Trophoblast cell (in vitro differentiated cells and primary cell): ENCODE measurements at regions not wholly inside any gene's neighbourhood (a gene's known extent, or its start where the extent isn't known, plus 50 kb on each side); places are given as distances from the start of the nearest gene placed in this dataset.

Experiments
- DNase-seq, 2 donors: peaks; one replicate each; pipeline ENCODE4 v3.0.0-alpha.2; 2016
- H2AFZ ChIP-seq: 2 replicates; pipeline ENCODE4 v1.6.1; 2013; ENCODE audit warnings: low read length, moderate library complexity, mild to moderate bottlenecking; ENCODE audit not compliant: insufficient read depth, poor library complexity
- H2AK5ac ChIP-seq: 2 replicates; pipeline ENCODE4 v1.6.1; 2013; ENCODE audit warnings: mild to moderate bottlenecking, low read length
- H2BK120ac ChIP-seq: 2 replicates; pipeline ENCODE4 v1.6.1; 2013; ENCODE audit warnings: low read length, mild to moderate bottlenecking, moderate library complexity; ENCODE audit not compliant: insufficient read depth, poor library complexity
- H2BK12ac ChIP-seq: 2 replicates; pipeline ENCODE4 v1.6.1; 2013; ENCODE audit warnings: mild to moderate bottlenecking, low read length, moderate library complexity
- H2BK5ac ChIP-seq: 2 replicates; pipeline ENCODE4 v1.6.1; 2013; ENCODE audit warnings: low read length, low read depth, moderate library complexity, mild to moderate bottlenecking; ENCODE audit not compliant: poor library complexity
- H3K14ac ChIP-seq: 2 replicates; pipeline ENCODE4 v1.6.1; 2013; ENCODE audit warnings: mild to moderate bottlenecking, low read length
- H3K18ac ChIP-seq: 2 replicates; pipeline ENCODE4 v1.6.1; 2013; ENCODE audit warnings: mild to moderate bottlenecking, low read length
- H3K23ac ChIP-seq: 2 replicates; pipeline ENCODE4 v1.6.1; 2013; ENCODE audit warnings: low read length
- H3K27ac ChIP-seq: 2 replicates; pipeline ENCODE4 v1.5.1; 2013; ENCODE audit warnings: low read depth, mild to moderate bottlenecking, inconsistent platforms, low read length, moderate library complexity
- H3K27me3 ChIP-seq: 2 replicates; pipeline ENCODE4 v1.6.1; 2013; ENCODE audit warnings: inconsistent platforms, mild to moderate bottlenecking, low read length, moderate library complexity; ENCODE audit not compliant: insufficient read depth
- H3K36me3 ChIP-seq, 2 experiments: 1 replicate in 1 of 2; 2 replicates in 1 of 2; pipeline ENCODE4 v1.6.1; 2013; ENCODE audit warnings: low read length in 2 of 2, mild to moderate bottlenecking in 2 of 2, moderate library complexity in 1 of 2; ENCODE audit not compliant: insufficient read depth in 2 of 2, control insufficient read depth in 1 of 2
- H3K4ac ChIP-seq: 2 replicates; pipeline ENCODE4 v1.6.1; 2013; ENCODE audit warnings: low read depth, mild to moderate bottlenecking, low read length, moderate library complexity
- H3K4me1 ChIP-seq, 2 experiments: 1 replicate in 1 of 2; 2 replicates in 1 of 2; pipeline ENCODE4 v1.6.1; 2013; ENCODE audit warnings: low read length in 2 of 2, mild to moderate bottlenecking in 2 of 2, moderate library complexity in 1 of 2; ENCODE audit not compliant: insufficient read depth in 2 of 2, control insufficient read depth in 1 of 2
- H3K4me2 ChIP-seq: 2 replicates; pipeline ENCODE4 v1.6.1; 2013; ENCODE audit warnings: inconsistent platforms, mild to moderate bottlenecking, low read length, moderate library complexity
- H3K4me3 ChIP-seq: 2 replicates; pipeline ENCODE4 v1.5.1; 2013; ENCODE audit warnings: mild to moderate bottlenecking, low read depth, low read length, inconsistent platforms
- H3K79me1 ChIP-seq: one replicate; pipeline ENCODE4 v1.6.1; 2013; ENCODE audit warnings: low read length
- H3K79me2 ChIP-seq: 2 replicates; pipeline ENCODE4 v1.6.1; 2013; ENCODE audit warnings: low read length, mild to moderate bottlenecking; ENCODE audit not compliant: control insufficient read depth, insufficient read depth, poor library complexity
- H3K9ac ChIP-seq: 2 replicates; pipeline ENCODE4 v1.6.1; 2013; ENCODE audit warnings: mild to moderate bottlenecking, low read length
- H3K9me3 ChIP-seq: 2 replicates; pipeline ENCODE4 v1.6.1; 2013; ENCODE audit warnings: low read depth, mild to moderate bottlenecking, control low read depth, inconsistent platforms, low read length; ENCODE audit not compliant: insufficient read depth
- H4K12ac ChIP-seq: 2 replicates; pipeline ENCODE4 v1.6.1; 2013; ENCODE audit warnings: low read depth, mild to moderate bottlenecking, low read length, moderate library complexity
- H4K8ac ChIP-seq: 2 replicates; pipeline ENCODE4 v1.6.1; 2013; ENCODE audit warnings: low read depth, mild to moderate bottlenecking, low read length, moderate library complexity
- H4K91ac ChIP-seq: one replicate; pipeline ENCODE4 v1.6.1; 2013; ENCODE audit warnings: low read depth, mild to moderate bottlenecking, low read length, moderate library complexity
- WGBS: extraction: QIAGEN DNeasy Blood & Tissue Kit; methylation state at CpG from one replicate; pipeline ENCODE4 v1.1.7; 2013; ENCODE audit warnings: missing lambda C conversion rate; ENCODE audit not compliant: insufficient read length, insufficient coverage; ENCODE audit errors: extremely low coverage; 5-methylcytosine and 5-hydroxymethylcytosine counted together

GRCh38 chr16:63785170-63785569, 1336.7 kb downstream of the CDH11 start:
- no peak overlapping the region for H4K8ac ChIP-seq
- no peak overlapping the region for H4K91ac ChIP-seq
- H2BK12ac ChIP-seq, result no peak overlapping the region
- no peak overlapping the region for H2BK120ac ChIP-seq
- H3K4me1 ChIP-seq, result no peaks in the 10 kb centered on the region
- no peak overlapping the region for H2AK5ac ChIP-seq
- no peak overlapping the region for H3K4ac ChIP-seq
- no peak overlapping the region for H3K23ac ChIP-seq
- H3K4me2 ChIP-seq, result no peak overlapping the region
- no peak overlapping the region for H3K9ac ChIP-seq
- no peak for DNase-seq
- no peak overlapping the region for H3K27ac ChIP-seq
- peaks cover 4% of the 10 kb centered on the region for H3K9me3 ChIP-seq
- no peaks in the 10 kb centered on the region for H3K79me2 ChIP-seq
- H3K14ac ChIP-seq, result no peak overlapping the region
- WGBS, result no CpG with 5 or more reads among the region's 2 CpGs
- H3K79me1 ChIP-seq, result no peaks in the 10 kb centered on the region
- H3K4me3 ChIP-seq, result no peak overlapping the region
- no peaks in the 10 kb centered on the region for H3K27me3 ChIP-seq
- no peaks in the 10 kb centered on the region for H3K36me3 ChIP-seq
- no peak overlapping the region for H3K18ac ChIP-seq
- no peak overlapping the region for H4K12ac ChIP-seq
- no peak overlapping the region for H2AFZ ChIP-seq
- H2BK5ac ChIP-seq, result no peak overlapping the region

DNA sequence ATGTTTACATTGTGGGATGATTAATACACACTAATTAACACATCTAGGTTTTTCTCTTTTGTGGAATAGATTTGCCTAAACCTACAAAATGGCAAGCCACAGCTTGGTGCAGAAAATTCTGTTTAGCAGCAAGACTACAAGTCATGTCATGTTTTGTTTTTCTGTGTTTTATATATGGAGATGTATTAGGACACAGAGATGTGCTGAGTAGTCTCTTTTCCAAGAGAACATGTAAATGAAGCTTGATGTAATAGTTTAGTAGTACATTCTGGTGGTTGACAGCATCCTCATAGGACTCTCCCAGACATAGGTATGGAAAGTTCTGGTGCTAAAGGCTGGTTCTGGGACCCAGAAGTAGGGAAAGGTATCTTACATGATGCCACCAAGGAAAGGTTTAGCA, 1345.4 kb downstream of the CDH11 start:
- Histone ChIP-seq H4K91ac (no peak overlapping the region), H3K4ac (no peak overlapping the region), H3K79me1 (no peaks in the 10 kb centered on the region), H3K9me3 (no peaks in the 10 kb centered on the region), H4K8ac (no peak overlapping the region), H3K4me3 (no peak overlapping the region), H3K18ac (no peak overlapping the region), H3K14ac (no peak overlapping the region), H2AFZ (no peak overlapping the region), H2BK12ac (no peak overlapping the region), H3K23ac (no peak overlapping the region), H3K79me2 (no peaks in the 10 kb centered on the region), H3K4me1 (no peaks in the 10 kb centered on the region), H2AK5ac (no peak overlapping the region), H2BK120ac (no peak overlapping the region), H3K36me3 (no peaks in the 10 kb centered on the region), H3K27me3 (no peaks in the 10 kb centered on the region), H3K27ac (no peak overlapping the region), H3K9ac (no peak overlapping the region), H3K4me2 (no peak overlapping the region), H4K12ac (no peak overlapping the region), H2BK5ac (no peak overlapping the region)
- DNase-seq, result no peak

DNA sequence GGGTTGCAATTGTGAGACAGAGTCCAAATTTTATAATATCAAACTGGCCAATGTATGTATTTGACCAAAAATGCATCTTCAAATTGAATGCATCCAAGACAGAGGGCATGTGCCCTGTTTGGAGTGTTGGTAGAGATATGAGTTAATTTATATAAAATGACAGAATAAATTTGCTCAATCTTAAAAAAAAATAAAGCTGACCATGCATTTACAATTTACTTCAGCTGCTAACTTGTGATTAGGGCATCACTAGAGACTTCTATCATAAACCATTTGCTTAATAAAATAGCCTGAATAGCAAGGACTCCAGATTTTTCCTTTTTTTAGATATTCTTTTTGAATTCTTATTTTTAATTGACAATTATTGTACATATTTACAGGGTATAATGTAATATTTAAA, 1345.8 kb downstream of the CDH11 start:
- no peaks in the 10 kb centered on the region for H3K79me1 ChIP-seq

GRCh38 chr16:63774302-63774701, 1347.6 kb downstream of the CDH11 start:
- H2BK12ac ChIP-seq, result no peak overlapping the region
- H4K12ac ChIP-seq, result no peak overlapping the region
- H2BK5ac ChIP-seq, result no peak overlapping the region
- H3K4me2 ChIP-seq, result no peak overlapping the region
- no peaks in the 10 kb centered on the region for H3K4me1 ChIP-seq
- H3K27me3 ChIP-seq, result no peaks in the 10 kb centered on the region
- no peaks in the 10 kb centered on the region for H3K9me3 ChIP-seq
- no peak overlapping the region for H2BK120ac ChIP-seq
- no peak overlapping the region for H3K9ac ChIP-seq
- no peak overlapping the region for H4K8ac ChIP-seq
- no peak overlapping the region for H3K23ac ChIP-seq
- no peak overlapping the region for H3K27ac ChIP-seq
- WGBS, result no CpG with 5 or more reads among the region's 3 CpGs
- no peak overlapping the region for H3K4me3 ChIP-seq
- no peak overlapping the region for H3K14ac ChIP-seq
- H3K79me2 ChIP-seq, result no peaks in the 10 kb centered on the region
- H2AFZ ChIP-seq, result no peak overlapping the region
- H3K79me1 ChIP-seq, result no peaks in the 10 kb centered on the region
- no peak for DNase-seq
- H3K18ac ChIP-seq, result no peak overlapping the region
- H4K91ac ChIP-seq, result no peak overlapping the region
- no peak overlapping the region for H3K4ac ChIP-seq
- H2AK5ac ChIP-seq, result no peak overlapping the region
- no peaks in the 10 kb centered on the region for H3K36me3 ChIP-seq

More for the DNA sequence above, 1345.8 kb downstream of the CDH11 start:
- Histone ChIP-seq H4K12ac (no peak overlapping the region), H2BK12ac (no peak overlapping the region), H2BK120ac (no peak overlapping the region), H3K79me2 (no peaks in the 10 kb centered on the region), H4K8ac (no peak overlapping the region), H2AFZ (no peak overlapping the region), H3K36me3 (no peaks in the 10 kb centered on the region), H2BK5ac (no peak overlapping the region), H4K91ac (no peak overlapping the region), H3K9ac (no peak overlapping the region), H3K27ac (no peak overlapping the region), H2AK5ac (no peak overlapping the region), H3K4me2 (no peak overlapping the region), H3K14ac (no peak overlapping the region), H3K18ac (no peak overlapping the region), H3K4me3 (no peak overlapping the region), H3K4ac (no peak overlapping the region), H3K23ac (no peak overlapping the region), H3K4me1 (no peaks in the 10 kb centered on the region), H3K9me3 (no peaks in the 10 kb centered on the region), H3K27me3 (no peaks in the 10 kb centered on the region)
- DNase-seq, result no peak

DNA sequence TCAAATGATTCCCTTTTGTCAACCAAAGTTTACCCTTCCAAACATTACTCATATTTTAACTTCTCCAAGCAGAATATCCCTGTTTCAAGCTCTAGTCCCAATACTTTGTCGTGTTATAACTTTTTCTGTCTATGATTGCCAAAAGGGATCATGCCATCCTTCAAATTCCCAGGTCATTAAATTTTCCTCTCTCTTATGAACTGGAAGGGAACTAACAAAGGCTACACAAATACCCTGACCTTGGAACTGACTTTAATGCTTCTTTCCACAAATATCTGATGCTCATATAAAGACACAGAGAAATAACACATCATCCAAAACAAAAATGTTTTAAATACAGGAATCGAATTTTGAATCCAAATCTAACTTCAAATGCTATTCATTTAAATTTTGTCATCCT, 1352.7 kb downstream of the CDH11 start:
- no peaks in the 10 kb centered on the region for H3K9me3 ChIP-seq
- H2AK5ac ChIP-seq, result no peak overlapping the region
- H2AFZ ChIP-seq, result no peak overlapping the region
- H3K27ac ChIP-seq, result no peak overlapping the region
- no peaks in the 10 kb centered on the region for H3K36me3 ChIP-seq
- no peak for DNase-seq
- H2BK12ac ChIP-seq, result no peak overlapping the region
- WGBS, result no CpG with 5 or more reads among the region's 2 CpGs
- H3K23ac ChIP-seq, result no peak overlapping the region
- H4K91ac ChIP-seq, result no peak overlapping the region
- no peak overlapping the region for H2BK120ac ChIP-seq
- H3K14ac ChIP-seq, result no peak overlapping the region
- no peak overlapping the region for H2BK5ac ChIP-seq
- H3K79me1 ChIP-seq, result no peaks in the 10 kb centered on the region
- H3K4me2 ChIP-seq, result no peak overlapping the region
- no peaks in the 10 kb centered on the region for H3K4me1 ChIP-seq
- no peak overlapping the region for H3K4me3 ChIP-seq
- no peak overlapping the region for H3K18ac ChIP-seq
- H3K9ac ChIP-seq, result no peak overlapping the region
- no peak overlapping the region for H3K4ac ChIP-seq
- no peaks in the 10 kb centered on the region for H3K79me2 ChIP-seq
- no peaks in the 10 kb centered on the region for H3K27me3 ChIP-seq
- H4K12ac ChIP-seq, result no peak overlapping the region
- H4K8ac ChIP-seq, result no peak overlapping the region
